ENCODE measurements at regions not wholly inside any gene's neighbourhood (a gene's known extent, or its start where the extent isn't known, plus 50 kb on each side); places are given as distances from the start of the nearest gene placed in this dataset.
"Not testable (repeated sequence)": the region's sequence is repeated elsewhere in the genome, so short reads cannot be mapped to it uniquely, and the experiment has no call there.

DNA sequence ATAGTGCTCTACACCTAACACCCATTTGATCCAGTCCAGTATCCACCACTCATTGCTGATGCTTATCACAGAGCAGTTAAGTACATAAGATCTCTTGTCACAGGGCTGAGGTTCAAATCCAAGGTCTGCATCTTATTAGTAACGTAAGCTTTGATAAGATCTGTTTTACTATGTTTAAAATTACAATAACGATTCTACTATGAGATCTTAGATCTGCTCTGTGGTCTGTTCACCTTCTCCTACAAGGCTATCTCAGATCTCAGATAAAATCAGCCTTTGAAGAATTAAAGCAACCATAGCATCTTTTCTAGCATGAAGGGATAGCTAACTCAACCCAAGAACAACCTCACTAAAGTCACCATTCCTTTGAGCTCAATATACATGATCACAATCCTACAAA, 431.0 kb upstream of the RORB start:
- intact Hi-C loops (cut with micrococcal nuclease), result no loop called here
- Mint-ChIP-seq H3K9me3 (peaks cover 9% of the 10 kb centered on the region), H3K27me3 (no peaks in the 10 kb centered on the region), H3K27ac (no peak overlapping the region), H3K4me3 (no peak overlapping the region), H3K4me1 (no peaks in the 10 kb centered on the region), H3K36me3 (ENCODE audit: low read depth) (no peaks in the 10 kb centered on the region)
- no peak for DNase-seq

- Mint-ChIP-seq H3K27me3 (no peaks in the 10 kb centered on the region), H3K36me3 (ENCODE audit: low read depth) (no peaks in the 10 kb centered on the region), H3K4me1 (no peaks in the 10 kb centered on the region), H3K4me3 (no peak overlapping the region), H3K9me3 (peaks cover 7% of the 10 kb centered on the region), H3K27ac (no peak overlapping the region)
- DNase-seq, result no peak
- intact Hi-C loops (cut with micrococcal nuclease), result no loop called here
These were observed 430.5 kb upstream of the RORB start for GRCh38 chr9:74066605-74067004.

DNA sequence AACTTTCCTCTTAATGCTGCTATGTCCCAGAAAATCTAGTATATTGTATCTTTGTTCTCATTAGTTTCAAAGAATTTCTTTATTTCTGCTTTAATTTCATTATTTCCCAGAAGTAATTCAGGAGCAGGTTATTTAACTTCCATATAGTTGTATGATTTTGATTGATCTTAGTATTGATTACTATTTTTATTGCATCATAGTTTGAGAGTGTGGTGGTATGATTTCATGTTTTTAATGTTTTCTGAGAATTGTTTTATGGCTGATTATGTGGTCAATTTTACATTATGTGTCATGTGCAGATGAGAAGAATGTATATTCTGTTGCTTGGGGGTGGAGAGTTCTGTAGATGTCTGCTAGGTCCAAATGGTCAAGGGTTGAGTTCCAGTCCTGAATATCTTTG, 425.6 kb upstream of the RORB start:
- Mint-ChIP-seq H3K4me1 (no peaks in the 10 kb centered on the region), H3K27me3 (no peaks in the 10 kb centered on the region), H3K9me3 (peaks cover 3% of the 10 kb centered on the region), H3K27ac (no peak overlapping the region), H3K4me3 (no peak overlapping the region), H3K36me3 (ENCODE audit: low read depth) (no peaks in the 10 kb centered on the region)
- intact Hi-C loops (cut with micrococcal nuclease), result no loop called here
- no peak for DNase-seq

GRCh38 chr9:74073897-74074296, 423.2 kb upstream of the RORB start:
- peaks cover 3% of the 10 kb centered on the region for H3K9me3 Mint-ChIP-seq
- no peak for DNase-seq
- H3K4me3 Mint-ChIP-seq, result no peak overlapping the region
- H3K27ac Mint-ChIP-seq, result no peak overlapping the region
- intact Hi-C loops (cut with micrococcal nuclease), result no loop called here
- no peaks in the 10 kb centered on the region for H3K27me3 Mint-ChIP-seq
- no peaks in the 10 kb centered on the region for H3K36me3 Mint-ChIP-seq (ENCODE audit: low read depth)
- H3K4me1 Mint-ChIP-seq, result no peaks in the 10 kb centered on the region

DNA sequence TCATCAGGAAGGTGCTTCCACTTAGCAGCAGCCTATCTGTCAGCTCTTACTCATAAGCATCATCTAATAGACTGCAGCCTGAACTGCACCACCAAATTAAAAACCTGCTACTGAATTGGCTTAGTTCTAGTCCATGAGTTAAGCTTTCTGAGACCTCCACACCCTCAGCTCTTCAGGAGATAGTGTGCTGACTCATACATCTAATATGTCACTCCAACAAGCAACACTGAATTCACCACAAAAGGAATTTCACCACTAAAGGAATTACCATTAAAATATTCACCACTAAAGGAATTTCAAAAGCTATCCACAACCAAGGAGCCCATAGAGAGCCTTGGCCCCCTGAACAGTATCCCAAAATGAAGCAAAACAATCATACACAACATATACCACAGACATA, 418.5 kb upstream of the RORB start:
- Mint-ChIP-seq H3K4me3 (no peak overlapping the region), H3K27me3 (no peaks in the 10 kb centered on the region), H3K36me3 (ENCODE audit: low read depth) (no peaks in the 10 kb centered on the region), H3K9me3 (no peaks in the 10 kb centered on the region), H3K27ac (no peak overlapping the region), H3K4me1 (no peaks in the 10 kb centered on the region)
- intact Hi-C loops (cut with micrococcal nuclease), result no loop called here
- no peak for DNase-seq

DNA sequence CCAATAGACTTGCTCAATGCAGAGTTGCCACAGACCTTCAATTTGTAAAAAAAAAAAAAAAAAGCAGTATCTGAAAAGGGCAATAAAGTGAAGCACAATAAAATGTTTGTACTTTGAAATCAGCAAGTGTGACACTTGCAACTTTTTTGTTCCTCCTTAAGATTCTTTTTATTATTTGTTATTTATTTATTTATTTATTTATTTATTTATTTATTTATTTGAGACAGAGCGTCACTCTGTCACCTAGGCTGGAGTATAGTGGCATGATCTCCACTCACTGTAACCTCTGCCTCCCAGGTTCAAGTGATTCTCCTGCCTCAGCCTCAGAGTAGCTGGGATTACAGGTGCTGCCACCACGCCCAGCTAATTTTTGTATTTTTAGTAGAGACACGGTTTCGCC, 416.5 kb upstream of the RORB start:
- DNase-seq; H3K27ac Mint-ChIP-seq; H3K4me1 Mint-ChIP-seq; H3K4me3 Mint-ChIP-seq; H3K36me3 Mint-ChIP-seq (ENCODE audit: low read depth); H3K27me3 Mint-ChIP-seq; H3K9me3 Mint-ChIP-seq; intact Hi-C loops (cut with micrococcal nuclease): not testable (repeated sequence)

- Mint-ChIP-seq H3K36me3 (ENCODE audit: low read depth) (no peaks in the 10 kb centered on the region), H3K4me1 (no peaks in the 10 kb centered on the region), H3K27ac (no peak overlapping the region), H3K9me3 (no peaks in the 10 kb centered on the region), H3K27me3 (no peaks in the 10 kb centered on the region), H3K4me3 (no peak overlapping the region)
- no peak for DNase-seq
- intact Hi-C loops (cut with micrococcal nuclease), result no loop called here
These were observed 413.3 kb upstream of the RORB start for GRCh38 chr9:74083681-74084433.

GRCh38 chr9:74085384-74086037, 411.6 kb upstream of the RORB start:
- H3K4me1 Mint-ChIP-seq; DNase-seq; H3K27ac Mint-ChIP-seq; H3K36me3 Mint-ChIP-seq (ENCODE audit: low read depth); H3K27me3 Mint-ChIP-seq; H3K4me3 Mint-ChIP-seq; intact Hi-C loops (cut with micrococcal nuclease); H3K9me3 Mint-ChIP-seq: not testable (repeated sequence)

DNA sequence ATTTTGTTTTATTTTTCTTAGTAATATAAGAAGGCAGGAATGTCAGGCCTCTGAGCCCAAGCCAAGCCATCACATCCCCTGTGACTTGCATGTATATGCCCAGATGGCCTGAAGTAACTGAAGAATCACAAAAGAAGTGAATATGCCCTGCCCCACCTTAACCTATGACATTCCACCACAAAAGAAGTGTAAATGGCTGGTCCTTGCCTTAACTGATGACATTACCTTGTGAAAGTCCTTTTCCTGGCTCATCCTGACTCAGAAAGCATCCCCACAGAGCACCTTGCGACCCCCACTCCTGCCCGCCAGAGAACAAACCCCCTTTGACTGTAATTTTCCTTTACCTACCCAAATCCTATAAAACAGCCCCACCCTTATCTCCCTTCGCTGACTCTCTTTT, 406.2 kb upstream of the RORB start:
- H3K4me1 Mint-ChIP-seq; DNase-seq; H3K4me3 Mint-ChIP-seq; H3K27ac Mint-ChIP-seq; intact Hi-C loops (cut with micrococcal nuclease); H3K27me3 Mint-ChIP-seq; H3K36me3 Mint-ChIP-seq (ENCODE audit: low read depth); H3K9me3 Mint-ChIP-seq: not testable (repeated sequence)

DNA sequence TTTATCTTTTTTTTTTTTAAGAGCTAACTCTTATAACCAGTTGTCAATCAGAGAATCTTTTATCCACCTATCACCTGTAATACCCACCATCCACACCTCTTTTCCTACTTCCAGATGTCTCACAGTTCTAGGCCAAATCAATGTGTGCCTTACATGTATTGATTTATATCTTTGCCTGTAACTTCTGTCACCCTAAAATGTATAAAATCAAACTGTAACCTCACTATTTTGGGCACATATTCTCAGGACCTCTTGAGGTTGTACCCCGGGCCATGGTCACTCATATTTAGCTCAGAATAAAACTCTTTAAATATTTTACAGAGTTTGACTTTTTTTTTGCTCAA, 404.7 kb upstream of the RORB start:
- Mint-ChIP-seq H3K4me3 (no peak overlapping the region), H3K36me3 (ENCODE audit: low read depth) (no peaks in the 10 kb centered on the region), H3K4me1 (no peaks in the 10 kb centered on the region), H3K9me3 (peaks cover 4% of the 10 kb centered on the region), H3K27ac (no peak overlapping the region), H3K27me3 (no peaks in the 10 kb centered on the region)
- DNase-seq, result no peak
- intact Hi-C loops (cut with micrococcal nuclease), result no loop called here

DNA sequence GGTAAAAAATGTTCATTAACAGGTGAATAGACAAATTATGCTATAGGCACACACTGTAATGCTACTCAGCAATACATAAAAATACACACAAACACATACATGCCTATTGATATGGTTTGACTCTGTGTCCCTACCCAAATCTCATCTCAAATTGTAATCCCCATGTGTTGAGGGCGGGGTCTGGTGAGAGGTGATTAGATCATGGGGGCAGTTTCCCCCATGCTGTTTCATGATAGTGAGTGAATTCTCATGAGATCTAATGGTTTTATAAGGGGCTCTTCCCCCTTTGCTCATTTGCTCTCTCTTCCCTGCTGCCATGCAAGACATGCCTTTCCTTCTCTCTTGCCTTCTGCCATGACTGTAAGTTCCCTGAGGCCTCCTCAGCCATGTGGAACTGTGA, 403.1 kb upstream of the RORB start:
- intact Hi-C loops (cut with micrococcal nuclease); H3K9me3 Mint-ChIP-seq: not testable (repeated sequence)

GRCh38 chr9:74094766-74095165, 402.4 kb upstream of the RORB start:
- H3K27me3 Mint-ChIP-seq, result no peaks in the 10 kb centered on the region
- peaks cover 4% of the 10 kb centered on the region for H3K9me3 Mint-ChIP-seq
- no peak overlapping the region for H3K4me3 Mint-ChIP-seq
- no peak overlapping the region for H3K27ac Mint-ChIP-seq
- DNase-seq, result no peak
- intact Hi-C loops (cut with micrococcal nuclease), result no loop called here
- H3K36me3 Mint-ChIP-seq (ENCODE audit: low read depth), result no peaks in the 10 kb centered on the region
- H3K4me1 Mint-ChIP-seq, result no peaks in the 10 kb centered on the region

More for the DNA sequence above, 403.1 kb upstream of the RORB start:
- not testable (repeated sequence) for H3K27ac Mint-ChIP-seq; H3K4me1 Mint-ChIP-seq; DNase-seq; H3K36me3 Mint-ChIP-seq (ENCODE audit: low read depth); H3K4me3 Mint-ChIP-seq; H3K27me3 Mint-ChIP-seq

- no peaks in the 10 kb centered on the region for H3K36me3 Mint-ChIP-seq (ENCODE audit: low read depth)
These were observed 401.2 kb upstream of the RORB start for GRCh38 chr9:74095925-74096324.

DNA sequence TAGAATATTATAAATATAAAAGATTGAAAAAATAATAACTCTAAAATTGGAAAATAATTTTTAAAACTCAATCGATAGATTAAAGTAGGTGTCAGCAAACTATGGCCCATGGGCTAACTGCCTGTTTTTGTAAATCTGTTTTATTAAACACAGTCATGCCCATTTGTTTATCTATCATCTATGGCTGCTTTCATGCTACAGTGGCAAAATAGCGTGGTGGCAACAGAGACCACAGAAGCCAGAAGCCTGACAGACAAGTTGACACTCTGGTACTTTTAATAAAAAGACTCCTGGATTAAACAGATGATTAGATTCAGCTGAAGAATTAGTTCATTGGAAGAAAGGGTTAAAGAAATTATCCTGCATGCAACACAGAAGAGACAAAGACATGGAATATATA, 400.7 kb upstream of the RORB start:
- Mint-ChIP-seq H3K27me3 (no peaks in the 10 kb centered on the region), H3K27ac (no peak overlapping the region), H3K4me3 (no peak overlapping the region), H3K9me3 (no peaks in the 10 kb centered on the region), H3K36me3 (ENCODE audit: low read depth) (no peaks in the 10 kb centered on the region), H3K4me1 (no peaks in the 10 kb centered on the region)
- no peak for DNase-seq
- intact Hi-C loops (cut with micrococcal nuclease), result no loop called here

More at GRCh38 chr9:74095925-74096324, 401.2 kb upstream of the RORB start:
- Mint-ChIP-seq H3K27me3 (no peaks in the 10 kb centered on the region), H3K4me1 (no peaks in the 10 kb centered on the region), H3K27ac (no peak overlapping the region), H3K9me3 (peaks cover 3% of the 10 kb centered on the region), H3K4me3 (no peak overlapping the region)
- no peak for DNase-seq
- intact Hi-C loops (cut with micrococcal nuclease), result no loop called here

GRCh38 chr9:74100042-74100441, 397.1 kb upstream of the RORB start:
- Mint-ChIP-seq H3K4me3 (no peak overlapping the region), H3K27me3 (no peaks in the 10 kb centered on the region), H3K4me1 (no peaks in the 10 kb centered on the region), H3K36me3 (ENCODE audit: low read depth) (no peaks in the 10 kb centered on the region), H3K9me3 (no peaks in the 10 kb centered on the region), H3K27ac (no peak overlapping the region)
- DNase-seq, result no peak
- intact Hi-C loops (cut with micrococcal nuclease), result no loop called here

Measured in activated CD4-positive, alpha-beta T cell treated with anti-CD3 and anti-CD28 coated beads, Interleukin-2, amount 10 ng/mL, durations not matched to agents 24 days and 14 days (primary cell).